Prostate gland (tissue), 2 donors: ENCODE measurements at regions not wholly inside any gene's neighbourhood (a gene's known extent, or its start where the extent isn't known, plus 50 kb on each side); places are given as distances from the start of the nearest gene placed in this dataset.
A peak's percentile ranks its signal among the peaks of the same experiment; 100 is the strongest.
"Not testable (repeated sequence)": the region's sequence is repeated elsewhere in the genome, so short reads cannot be mapped to it uniquely, and the experiment has no call there.

Experiments used
- POLR2A ChIP-seq: fragments of 450-650 bp; IDR thresholded peaks from one replicate; pipeline ENCODE4 v1.6.1; 2016; ENCODE audit warnings: antibody characterized with exemption, mild to moderate bottlenecking
- POLR2AphosphoS5 ChIP-seq: sonication (generic); formaldehyde crosslinking; IDR thresholded peaks from one replicate; pipeline ENCODE4 v1.6.1; 2017; ENCODE audit warnings: antibody characterized with exemption
- TF ChIP-seq, protein P1 (sequence below), 4 experiments: fragments of 200-600 bp in 2 of 4; fragments of 450-650 bp in 2 of 4; sonication (generic) in 2 of 4; IDR thresholded peaks; 1 replicate in 3 of 4; 2 replicates in 1 of 4; pipeline ENCODE4 v1.5.1; 2016 to 2019; ENCODE audit warnings: antibody characterized with exemption in 4 of 4, mild to moderate bottlenecking in 2 of 4, moderate library complexity in 2 of 4

- TF ChIP-seq, protein P1, sequence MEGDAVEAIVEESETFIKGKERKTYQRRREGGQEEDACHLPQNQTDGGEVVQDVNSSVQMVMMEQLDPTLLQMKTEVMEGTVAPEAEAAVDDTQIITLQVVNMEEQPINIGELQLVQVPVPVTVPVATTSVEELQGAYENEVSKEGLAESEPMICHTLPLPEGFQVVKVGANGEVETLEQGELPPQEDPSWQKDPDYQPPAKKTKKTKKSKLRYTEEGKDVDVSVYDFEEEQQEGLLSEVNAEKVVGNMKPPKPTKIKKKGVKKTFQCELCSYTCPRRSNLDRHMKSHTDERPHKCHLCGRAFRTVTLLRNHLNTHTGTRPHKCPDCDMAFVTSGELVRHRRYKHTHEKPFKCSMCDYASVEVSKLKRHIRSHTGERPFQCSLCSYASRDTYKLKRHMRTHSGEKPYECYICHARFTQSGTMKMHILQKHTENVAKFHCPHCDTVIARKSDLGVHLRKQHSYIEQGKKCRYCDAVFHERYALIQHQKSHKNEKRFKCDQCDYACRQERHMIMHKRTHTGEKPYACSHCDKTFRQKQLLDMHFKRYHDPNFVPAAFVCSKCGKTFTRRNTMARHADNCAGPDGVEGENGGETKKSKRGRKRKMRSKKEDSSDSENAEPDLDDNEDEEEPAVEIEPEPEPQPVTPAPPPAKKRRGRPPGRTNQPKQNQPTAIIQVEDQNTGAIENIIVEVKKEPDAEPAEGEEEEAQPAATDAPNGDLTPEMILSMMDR (IDR thresholded peaks at IDR 0.05) = not testable (repeated sequence)
- peak; percentile 93 for TF ChIP-seq POLR2AphosphoS5
- TF ChIP-seq POLR2A = not testable (repeated sequence)
These were observed 85.4 kb upstream of the METTL9 start for GRCh38 chr16:21513812-21514473.
